ENCODE measurements at regions not wholly inside any gene's neighbourhood (a gene's known extent, or its start where the extent isn't known, plus 50 kb on each side); places are given as distances from the start of the nearest gene placed in this dataset.

DNA sequence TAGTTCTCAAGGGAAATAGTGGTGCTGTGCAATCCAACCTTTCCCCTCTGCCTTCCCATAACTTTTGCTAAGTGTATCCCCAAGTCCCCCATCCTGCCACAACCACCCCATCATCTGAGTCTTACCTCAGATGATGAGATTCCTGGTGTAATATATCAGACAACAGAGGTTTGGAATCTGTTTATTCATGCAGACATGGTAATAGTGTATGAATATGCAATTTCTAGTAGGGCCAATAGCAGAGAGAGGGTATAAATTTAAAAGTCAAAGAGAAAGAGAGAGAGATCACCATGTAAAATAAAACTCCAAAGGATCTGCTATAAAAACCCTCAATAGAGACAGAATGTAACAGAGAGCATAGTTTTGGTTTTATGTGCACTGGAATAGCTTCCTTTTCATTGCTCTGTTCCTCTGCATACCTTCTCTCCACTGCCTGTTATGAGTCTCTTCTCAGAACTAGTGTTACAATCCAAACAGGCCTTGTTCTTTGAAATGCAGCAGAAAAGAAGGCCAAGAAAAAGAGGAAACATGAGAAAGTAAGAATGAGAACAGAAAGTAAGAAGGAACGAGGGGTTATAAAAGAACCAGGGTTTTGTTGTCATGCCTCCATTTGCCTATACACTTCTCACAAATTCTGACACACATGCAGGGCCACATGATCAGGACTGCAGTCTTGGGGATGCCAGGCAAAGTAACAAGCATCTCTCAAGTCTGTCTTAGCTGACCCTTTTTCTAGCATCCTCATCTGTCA lies 278.0 kb downstream of the CETN3 start:
- no peak for TF ChIP-seq YY1 (IDR thresholded peaks at IDR 0.05; ENCODE audit: low read depth, low read length)
- TF ChIP-seq, protein P1, sequence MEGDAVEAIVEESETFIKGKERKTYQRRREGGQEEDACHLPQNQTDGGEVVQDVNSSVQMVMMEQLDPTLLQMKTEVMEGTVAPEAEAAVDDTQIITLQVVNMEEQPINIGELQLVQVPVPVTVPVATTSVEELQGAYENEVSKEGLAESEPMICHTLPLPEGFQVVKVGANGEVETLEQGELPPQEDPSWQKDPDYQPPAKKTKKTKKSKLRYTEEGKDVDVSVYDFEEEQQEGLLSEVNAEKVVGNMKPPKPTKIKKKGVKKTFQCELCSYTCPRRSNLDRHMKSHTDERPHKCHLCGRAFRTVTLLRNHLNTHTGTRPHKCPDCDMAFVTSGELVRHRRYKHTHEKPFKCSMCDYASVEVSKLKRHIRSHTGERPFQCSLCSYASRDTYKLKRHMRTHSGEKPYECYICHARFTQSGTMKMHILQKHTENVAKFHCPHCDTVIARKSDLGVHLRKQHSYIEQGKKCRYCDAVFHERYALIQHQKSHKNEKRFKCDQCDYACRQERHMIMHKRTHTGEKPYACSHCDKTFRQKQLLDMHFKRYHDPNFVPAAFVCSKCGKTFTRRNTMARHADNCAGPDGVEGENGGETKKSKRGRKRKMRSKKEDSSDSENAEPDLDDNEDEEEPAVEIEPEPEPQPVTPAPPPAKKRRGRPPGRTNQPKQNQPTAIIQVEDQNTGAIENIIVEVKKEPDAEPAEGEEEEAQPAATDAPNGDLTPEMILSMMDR (IDR thresholded peaks at IDR 0.05; ENCODE audit: control extremely low read depth in 1 of 3, insufficient read depth in 1 of 3, low read depth in 1 of 3, low read length in 3 of 3): no peak
- no peak for TF ChIP-seq BACH1 (IDR thresholded peaks at IDR 0.05; ENCODE audit: low read length)
- no peak for TF ChIP-seq SAP30 (IDR thresholded peaks at IDR 0.05; ENCODE audit: insufficient read depth, insufficient replicate concordance, low read length)
- TF ChIP-seq ZNF274 (IDR thresholded peaks at IDR 0.05; ENCODE audit: borderline replicate concordance, extremely low read depth, low read length): no peak
- no peak for TF ChIP-seq POLR2AphosphoS5 (IDR thresholded peaks at IDR 0.05; ENCODE audit: low read depth, low read length)
- TF ChIP-seq MAFK (IDR thresholded peaks at IDR 0.05; ENCODE audit: low read depth, low read length): no peak
- TF ChIP-seq TCF12 (IDR thresholded peaks at IDR 0.05; ENCODE audit: low read depth, low read length): no peak
- no peak for TF ChIP-seq POLR2A (IDR thresholded peaks at IDR 0.05; ENCODE audit: control extremely low read depth in 1 of 2, low read depth in 2 of 2, low read length in 2 of 2)
- TF ChIP-seq E2F6 (IDR thresholded peaks at IDR 0.05): no peak
